ENCODE measurements at regions not wholly inside any gene's neighbourhood (a gene's known extent, or its start where the extent isn't known, plus 50 kb on each side); places are given as distances from the start of the nearest gene placed in this dataset.
A peak's percentile ranks its signal among the peaks of the same experiment; 100 is the strongest.

- intact Hi-C loops (cut with DNase I) = no loop called here
- Histone ChIP-seq H3K4me3 (no peak overlapping the region), H3K36me3 (replicated peaks in 1 of 2; ENCODE audit: insufficient read depth in 1 of 2, low read depth in 2 of 2) (no peaks in the 10 kb centered on the region), H3K27me3 (no peaks in the 10 kb centered on the region), H3K4me1 (no peaks in the 10 kb centered on the region), H3K27ac (no peak overlapping the region), H3K9me3 (no peaks in the 10 kb centered on the region)
- 62 to 64% methylated on average over 4 of the region's 4 CpGs for WGBS, 2 donors
- DNase-seq (peak in 1 of 4 donors; percentile 1), ATAC-seq (no peak)
- TF ChIP-seq CTCF (IDR thresholded peaks at IDR 0.05) = no peak
- no peak for TF ChIP-seq POLR2A (IDR thresholded peaks at IDR 0.05)
Measured at GRCh38 chr2:128796321-128796720, 477.7 kb upstream of the HS6ST1 start.

DNA sequence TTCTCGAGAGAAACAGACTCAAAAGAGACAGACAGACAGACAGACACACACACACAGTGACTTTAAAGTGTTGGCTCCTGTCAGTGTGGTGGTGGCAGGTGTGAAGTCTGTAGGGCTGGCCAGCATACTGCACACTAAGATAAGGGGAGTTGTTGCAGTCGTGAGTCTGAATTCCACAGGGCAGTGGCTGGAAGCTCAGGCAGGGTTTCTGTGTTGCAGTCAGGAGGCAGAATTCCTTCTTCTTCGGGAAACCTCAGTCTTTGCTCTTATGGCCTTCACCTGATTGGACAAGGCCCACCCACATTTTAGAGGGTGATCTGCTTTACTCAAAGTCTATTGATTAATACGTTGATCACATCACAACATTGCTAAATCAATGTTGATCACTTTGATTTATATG lies 478.4 kb upstream of the HS6ST1 start:
- DNase-seq (peak in 1 of 4 donors; percentile 3), ATAC-seq (no peak)
- intact Hi-C loops (cut with DNase I) = no loop called here
- Histone ChIP-seq H3K9me3 (no peaks in the 10 kb centered on the region), H3K27ac (no peak overlapping the region), H3K4me1 (no peaks in the 10 kb centered on the region), H3K36me3 (replicated peaks in 1 of 2; ENCODE audit: insufficient read depth in 1 of 2, low read depth in 2 of 2) (no peaks in the 10 kb centered on the region), H3K4me3 (no peak overlapping the region), H3K27me3 (no peaks in the 10 kb centered on the region)
- WGBS, 2 donors = 54 to 59% methylated on average over 4 of the region's 4 CpGs
- TF ChIP-seq CTCF (IDR thresholded peaks at IDR 0.05) = no peak

DNA sequence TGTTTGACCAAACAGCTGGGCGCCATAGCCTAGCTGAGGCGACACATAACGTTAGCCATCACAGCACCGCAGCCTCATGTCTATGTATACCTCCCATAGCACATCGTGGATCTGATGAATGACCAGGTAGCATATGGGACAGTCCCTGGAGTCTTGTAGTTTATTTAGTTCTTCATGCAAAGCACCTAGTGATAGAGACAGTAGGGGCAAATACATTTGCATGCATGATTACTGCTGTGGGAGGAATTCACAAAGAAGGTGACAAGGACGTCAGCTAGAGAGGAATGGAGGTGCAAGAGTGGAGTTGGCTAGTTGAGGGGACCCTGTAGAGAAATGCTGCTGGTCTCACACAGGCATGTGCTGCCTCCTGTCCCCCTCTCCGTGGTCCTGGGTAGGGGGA lies 478.9 kb upstream of the HS6ST1 start:
- intact Hi-C loops (cut with DNase I) = no loop called here
- ATAC-seq = no peak
- Histone ChIP-seq H3K9me3 (no peaks in the 10 kb centered on the region), H3K27me3 (no peaks in the 10 kb centered on the region), H3K4me3 (no peak overlapping the region), H3K4me1 (no peaks in the 10 kb centered on the region), H3K27ac (no peak overlapping the region), H3K36me3 (replicated peaks in 1 of 2; ENCODE audit: insufficient read depth in 1 of 2, low read depth in 2 of 2) (no peaks in the 10 kb centered on the region)
- TF ChIP-seq POLR2A (IDR thresholded peaks at IDR 0.05) (no peak), CTCF (IDR thresholded peaks at IDR 0.05) (no peak)
- no peak for DNase-seq
- 86 to 90% methylated on average over 7 of the region's 7 CpGs for WGBS, 2 donors

GRCh38 chr2:128797937-128798336 lies 479.3 kb upstream of the HS6ST1 start:
- no peak for ATAC-seq
- H3K27ac ChIP-seq = no peak overlapping the region
- DNase-seq = no peak

More at GRCh38 chr2:128797937-128798336, 479.3 kb upstream of the HS6ST1 start:
- intact Hi-C loops (cut with DNase I) = no loop called here
- Histone ChIP-seq H3K4me1 (no peaks in the 10 kb centered on the region), H3K36me3 (replicated peaks in 1 of 2; ENCODE audit: insufficient read depth in 1 of 2, low read depth in 2 of 2) (no peaks in the 10 kb centered on the region), H3K9me3 (no peaks in the 10 kb centered on the region), H3K4me3 (no peak overlapping the region), H3K27me3 (no peaks in the 10 kb centered on the region)
- no peak for TF ChIP-seq CTCF (IDR thresholded peaks at IDR 0.05)
- TF ChIP-seq POLR2A (IDR thresholded peaks at IDR 0.05) = no peak
- WGBS, 2 donors = 74 to 80% methylated on average over 6 of the region's 6 CpGs
